ENCODE measurements at regions not wholly inside any gene's neighbourhood (a gene's known extent, or its start where the extent isn't known, plus 50 kb on each side); places are given as distances from the start of the nearest gene placed in this dataset.

GRCh38 chr4:152033621-152034020, 272.8 kb upstream of the GATB start:
- Histone ChIP-seq H3K9ac (ENCODE audit: low read length) (no peak overlapping the region), H3K4me3 (replicated peaks in 1 of 2; ENCODE audit: low read depth in 1 of 2, low read length in 2 of 2) (no peak overlapping the region), H3K4me2 (ENCODE audit: low read length) (no peak overlapping the region), H3K79me2 (ENCODE audit: insufficient read depth, low read length) (no peaks in the 10 kb centered on the region), H3K27ac (ENCODE audit: low read depth, low read length) (no peak overlapping the region), H3K4me1 (ENCODE audit: control insufficient read depth in 1 of 2, insufficient read depth in 2 of 2, low read length in 2 of 2) (no peaks in the 10 kb centered on the region), H3K9me2 (ENCODE audit: insufficient read depth) (no peaks in the 10 kb centered on the region), H3K9me3 (ENCODE audit: control insufficient read depth in 1 of 2, insufficient read depth in 1 of 2, low read depth in 1 of 2, low read length in 2 of 2) (no peaks in the 10 kb centered on the region), H4K20me1 (ENCODE audit: insufficient read depth) (no peaks in the 10 kb centered on the region), H2AFZ (ENCODE audit: low read depth, low read length, poor library complexity, severe bottlenecking) (no peak overlapping the region), H3K36me3 (ENCODE audit: control insufficient read depth in 1 of 2, insufficient read depth in 2 of 2, low read length in 2 of 2) (no peaks in the 10 kb centered on the region), H3K27me3 (ENCODE audit: insufficient read depth, low read length) (no peaks in the 10 kb centered on the region)
- intact Hi-C loops (cut with micrococcal nuclease): no loop called here
- TF ChIP-seq SRF (IDR thresholded peaks at IDR 0.05; ENCODE audit: low read depth) (no peak), MAX (IDR thresholded peaks at IDR 0.05) (no peak), YY1 (IDR thresholded peaks at IDR 0.05; ENCODE audit: extremely low read depth, insufficient replicate concordance, low read depth, low read length) (no peak), POLR2A (IDR thresholded peaks at IDR 0.05; ENCODE audit: borderline replicate concordance, extremely low read depth, insufficient read depth, insufficient read length) (no peak)
- POLR2A ChIA-PET: no interaction called here
- DNase-seq (ENCODE audit: low read depth, low spot score): no peak
- ATAC-seq: no peak
- BruUV-seq (replicated peaks): no TSS peak
- RAD21 ChIA-PET (ENCODE audit: low non-redundant PET in 1 of 2, low total read pairs in 2 of 2, uncharacterized antibody in 2 of 2, unreplicated experiment in 2 of 2): no interaction called here
- CTCF ChIA-PET: no interaction called here

DNA sequence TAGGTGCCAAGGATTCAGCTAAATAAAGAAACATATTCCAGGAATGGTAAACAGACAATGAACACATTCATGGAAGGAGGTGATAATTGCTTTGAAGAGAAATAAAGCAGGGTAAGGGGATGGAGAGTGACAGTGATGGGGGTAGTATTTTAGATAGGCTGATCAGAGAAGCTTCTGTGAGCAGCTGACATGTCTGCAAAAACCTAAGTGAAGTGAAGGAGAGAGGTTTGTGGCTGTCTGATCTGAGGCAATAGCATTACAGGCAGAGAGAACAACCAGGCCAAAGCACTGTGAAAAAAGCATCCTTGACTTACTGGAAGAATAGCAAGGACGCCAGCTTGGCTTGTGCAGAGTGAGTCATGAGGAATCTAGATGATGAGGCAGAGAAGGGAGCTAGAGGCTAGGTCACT, 271.9 kb upstream of the GATB start:
- BruUV-seq (replicated peaks): no TSS peak
- Histone ChIP-seq H3K4me3 (replicated peaks in 1 of 2; ENCODE audit: low read depth in 1 of 2, low read length in 2 of 2) (no peak overlapping the region), H3K27ac (ENCODE audit: low read depth, low read length) (no peak overlapping the region), H3K36me3 (ENCODE audit: control insufficient read depth in 1 of 2, insufficient read depth in 2 of 2, low read length in 2 of 2) (no peaks in the 10 kb centered on the region), H2AFZ (ENCODE audit: low read depth, low read length, poor library complexity, severe bottlenecking) (no peak overlapping the region), H3K27me3 (ENCODE audit: insufficient read depth, low read length) (no peaks in the 10 kb centered on the region), H3K4me1 (ENCODE audit: control insufficient read depth in 1 of 2, insufficient read depth in 2 of 2, low read length in 2 of 2) (no peaks in the 10 kb centered on the region), H4K20me1 (ENCODE audit: insufficient read depth) (no peaks in the 10 kb centered on the region), H3K79me2 (ENCODE audit: insufficient read depth, low read length) (no peaks in the 10 kb centered on the region), H3K9ac (ENCODE audit: low read length) (no peak overlapping the region), H3K9me2 (ENCODE audit: insufficient read depth) (no peaks in the 10 kb centered on the region), H3K4me2 (ENCODE audit: low read length) (no peak overlapping the region), H3K9me3 (ENCODE audit: control insufficient read depth in 1 of 2, insufficient read depth in 1 of 2, low read depth in 1 of 2, low read length in 2 of 2) (no peaks in the 10 kb centered on the region)
- TF ChIP-seq SIN3A (IDR thresholded peaks at IDR 0.05; ENCODE audit: low read depth) (no peak), ZNF274 (IDR thresholded peaks at IDR 0.05; ENCODE audit: low read depth, low read length) (no peak), SP1 (IDR thresholded peaks at IDR 0.05; ENCODE audit: low read depth) (no peak), MAX (IDR thresholded peaks at IDR 0.05) (no peak), YY1 (IDR thresholded peaks at IDR 0.05; ENCODE audit: extremely low read depth, insufficient replicate concordance, low read depth, low read length) (no peak), EGR1 (IDR thresholded peaks at IDR 0.05; ENCODE audit: low read depth) (no peak), ELF1 (IDR thresholded peaks at IDR 0.05; ENCODE audit: borderline replicate concordance, low read depth) (no peak), ZFX (IDR thresholded peaks at IDR 0.05) (no peak), EZH2phosphoT487 (IDR thresholded peaks at IDR 0.05; ENCODE audit: borderline replicate concordance) (no peak), JUND (IDR thresholded peaks at IDR 0.05) (no peak), RAD21 (IDR thresholded peaks at IDR 0.05; ENCODE audit: low read depth) (no peak)
- TF ChIP-seq, protein P1, sequence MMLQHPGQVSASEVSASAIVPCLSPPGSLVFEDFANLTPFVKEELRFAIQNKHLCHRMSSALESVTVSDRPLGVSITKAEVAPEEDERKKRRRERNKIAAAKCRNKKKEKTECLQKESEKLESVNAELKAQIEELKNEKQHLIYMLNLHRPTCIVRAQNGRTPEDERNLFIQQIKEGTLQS (IDR thresholded peaks at IDR 0.05): no peak
- TF ChIP-seq, protein P2, sequence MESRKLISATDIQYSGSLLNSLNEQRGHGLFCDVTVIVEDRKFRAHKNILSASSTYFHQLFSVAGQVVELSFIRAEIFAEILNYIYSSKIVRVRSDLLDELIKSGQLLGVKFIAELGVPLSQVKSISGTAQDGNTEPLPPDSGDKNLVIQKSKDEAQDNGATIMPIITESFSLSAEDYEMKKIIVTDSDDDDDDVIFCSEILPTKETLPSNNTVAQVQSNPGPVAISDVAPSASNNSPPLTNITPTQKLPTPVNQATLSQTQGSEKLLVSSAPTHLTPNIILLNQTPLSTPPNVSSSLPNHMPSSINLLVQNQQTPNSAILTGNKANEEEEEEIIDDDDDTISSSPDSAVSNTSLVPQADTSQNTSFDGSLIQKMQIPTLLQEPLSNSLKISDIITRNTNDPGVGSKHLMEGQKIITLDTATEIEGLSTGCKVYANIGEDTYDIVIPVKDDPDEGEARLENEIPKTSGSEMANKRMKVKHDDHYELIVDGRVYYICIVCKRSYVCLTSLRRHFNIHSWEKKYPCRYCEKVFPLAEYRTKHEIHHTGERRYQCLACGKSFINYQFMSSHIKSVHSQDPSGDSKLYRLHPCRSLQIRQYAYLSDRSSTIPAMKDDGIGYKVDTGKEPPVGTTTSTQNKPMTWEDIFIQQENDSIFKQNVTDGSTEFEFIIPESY (IDR thresholded peaks at IDR 0.05; ENCODE audit: extremely low read depth, insufficient replicate concordance, low read length): no peak
- ChIA-PET POLR2A (no interaction called here), RAD21 (ENCODE audit: low non-redundant PET in 1 of 2, low total read pairs in 2 of 2, uncharacterized antibody in 2 of 2, unreplicated experiment in 2 of 2) (no interaction called here), CTCF (no interaction called here)
- ATAC-seq: no peak
- intact Hi-C loops (cut with micrococcal nuclease): no loop called here
- DNase-seq (ENCODE audit: low read depth, low spot score): no peak
